Right lobe of liver (tissue), 4 donors: ENCODE measurements at regions not wholly inside any gene's neighbourhood (a gene's known extent, or its start where the extent isn't known, plus 50 kb on each side); places are given as distances from the start of the nearest gene placed in this dataset.

Experiments
- POLR2A ChIP-seq: fragments of 450-650 bp; IDR thresholded peaks from one replicate; pipeline ENCODE4 v1.6.1; 2017; ENCODE audit warnings: antibody characterized with exemption, mild to moderate bottlenecking
- TF ChIP-seq, protein P1 (sequence below), 4 donors: fragments of 200-600 bp in 3 of 4; fragments of 450-650 bp in 1 of 4; IDR thresholded peaks; one replicate each; pipeline versions ENCODE4 v1.5.1 to v1.8.0; 2016 to 2022; ENCODE audit warnings: antibody characterized with exemption in 4 of 4, mild to moderate bottlenecking in 2 of 4
- donor health status: DM: no; HTN: no; CAD: no.
- donor health status: DM: no; HTN: no; CAD: no.
- donor health status: DM: no; HTN: yes; CAD: no.

DNA sequence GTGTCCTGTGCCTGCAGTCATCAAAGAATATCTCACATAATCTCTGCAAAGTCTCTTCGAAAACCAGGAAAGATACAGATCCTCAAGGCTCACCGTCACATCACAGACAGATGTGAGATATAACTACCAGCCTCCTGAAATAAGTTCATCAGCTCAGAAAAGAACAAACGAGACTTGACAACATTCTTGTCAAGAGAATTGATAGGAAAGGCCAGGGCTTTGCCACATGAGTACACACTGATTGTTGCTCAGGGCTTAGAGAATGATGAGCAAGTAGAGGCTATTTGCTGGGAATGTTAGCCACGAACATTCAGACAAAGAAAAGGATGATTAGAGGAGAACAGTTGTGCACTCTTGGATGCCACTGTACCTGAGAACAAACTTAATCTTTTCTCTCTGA, 535.1 kb downstream of the ELAVL2 start:
- TF ChIP-seq, protein P1, sequence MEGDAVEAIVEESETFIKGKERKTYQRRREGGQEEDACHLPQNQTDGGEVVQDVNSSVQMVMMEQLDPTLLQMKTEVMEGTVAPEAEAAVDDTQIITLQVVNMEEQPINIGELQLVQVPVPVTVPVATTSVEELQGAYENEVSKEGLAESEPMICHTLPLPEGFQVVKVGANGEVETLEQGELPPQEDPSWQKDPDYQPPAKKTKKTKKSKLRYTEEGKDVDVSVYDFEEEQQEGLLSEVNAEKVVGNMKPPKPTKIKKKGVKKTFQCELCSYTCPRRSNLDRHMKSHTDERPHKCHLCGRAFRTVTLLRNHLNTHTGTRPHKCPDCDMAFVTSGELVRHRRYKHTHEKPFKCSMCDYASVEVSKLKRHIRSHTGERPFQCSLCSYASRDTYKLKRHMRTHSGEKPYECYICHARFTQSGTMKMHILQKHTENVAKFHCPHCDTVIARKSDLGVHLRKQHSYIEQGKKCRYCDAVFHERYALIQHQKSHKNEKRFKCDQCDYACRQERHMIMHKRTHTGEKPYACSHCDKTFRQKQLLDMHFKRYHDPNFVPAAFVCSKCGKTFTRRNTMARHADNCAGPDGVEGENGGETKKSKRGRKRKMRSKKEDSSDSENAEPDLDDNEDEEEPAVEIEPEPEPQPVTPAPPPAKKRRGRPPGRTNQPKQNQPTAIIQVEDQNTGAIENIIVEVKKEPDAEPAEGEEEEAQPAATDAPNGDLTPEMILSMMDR (IDR thresholded peaks at IDR 0.05) = no peak
- no peak for TF ChIP-seq POLR2A
